H1 (cell line): ENCODE measurements at regions not wholly inside any gene's neighbourhood (a gene's known extent, or its start where the extent isn't known, plus 50 kb on each side); places are given as distances from the start of the nearest gene placed in this dataset.

ENCODE experiments used
- CTCF ChIP-seq, 3 experiments: IDR thresholded peaks; 1 replicate in 2 of 3; 2 replicates in 1 of 3; pipeline versions ENCODE4 v1.5.1 to v1.6.1; 2011; ENCODE audit warnings: low read length in 3 of 3, mild to moderate bottlenecking in 3 of 3, inconsistent platforms in 2 of 3, low read depth in 1 of 3, moderate library complexity in 1 of 3; ENCODE audit not compliant: insufficient read depth in 1 of 3; ENCODE audit errors: control extremely low read depth in 1 of 3
- HDAC2 ChIP-seq, 2 experiments: fragments of 300-600 bp in 1 of 2; sonication (generic) in 1 of 2; IDR thresholded peaks; 2 replicates each; pipeline ENCODE4 v1.6.1; 2011 to 2012; ENCODE audit warnings: low read depth in 2 of 2, low read length in 2 of 2, mild to moderate bottlenecking in 2 of 2, moderate library complexity in 2 of 2, borderline replicate concordance in 1 of 2, inconsistent platforms in 1 of 2
- POLR2AphosphoS5 ChIP-seq: IDR thresholded peaks from 2 replicates; pipeline ENCODE4 v1.6.1; 2011; ENCODE audit warnings: low read depth, low read length
- RNF2 ChIP-seq: fragments of 200-900, 300-1000 bp; sonication (generic); IDR thresholded peaks from 2 replicates; pipeline ENCODE4 v1.7.1; 2016; ENCODE audit warnings: borderline replicate concordance, low read depth, mild to moderate bottlenecking, antibody characterized with exemption, low read length; ENCODE audit not compliant: poor library complexity, severe bottlenecking; ENCODE audit errors: missing control alignments
- SAP30 ChIP-seq: fragments of 300-600 bp; sonication (generic); IDR thresholded peaks from 2 replicates; pipeline ENCODE4 v1.7.1; 2012; ENCODE audit warnings: low read length, moderate library complexity, mild to moderate bottlenecking, inconsistent platforms; ENCODE audit not compliant: insufficient read depth, insufficient replicate concordance
- ZNF274 ChIP-seq: IDR thresholded peaks from 2 replicates; pipeline ENCODE4 v1.7.0; 2012; ENCODE audit warnings: low read length, borderline replicate concordance; ENCODE audit errors: extremely low read depth
- TF ChIP-seq, protein P1 (sequence below): fragments of 300-600 bp; sonication (generic); IDR thresholded peaks from 2 replicates; pipeline ENCODE4 v1.7.1; 2012; ENCODE audit warnings: low read length, moderate library complexity, mild to moderate bottlenecking, inconsistent platforms; ENCODE audit not compliant: insufficient replicate concordance

- no peak for TF ChIP-seq CTCF (IDR thresholded peaks at IDR 0.05; ENCODE audit: control extremely low read depth in 1 of 3, insufficient read depth in 1 of 3, low read depth in 1 of 3, low read length in 3 of 3)
- no peak for TF ChIP-seq POLR2AphosphoS5
- TF ChIP-seq ZNF274 = no peak
- TF ChIP-seq, protein P1, sequence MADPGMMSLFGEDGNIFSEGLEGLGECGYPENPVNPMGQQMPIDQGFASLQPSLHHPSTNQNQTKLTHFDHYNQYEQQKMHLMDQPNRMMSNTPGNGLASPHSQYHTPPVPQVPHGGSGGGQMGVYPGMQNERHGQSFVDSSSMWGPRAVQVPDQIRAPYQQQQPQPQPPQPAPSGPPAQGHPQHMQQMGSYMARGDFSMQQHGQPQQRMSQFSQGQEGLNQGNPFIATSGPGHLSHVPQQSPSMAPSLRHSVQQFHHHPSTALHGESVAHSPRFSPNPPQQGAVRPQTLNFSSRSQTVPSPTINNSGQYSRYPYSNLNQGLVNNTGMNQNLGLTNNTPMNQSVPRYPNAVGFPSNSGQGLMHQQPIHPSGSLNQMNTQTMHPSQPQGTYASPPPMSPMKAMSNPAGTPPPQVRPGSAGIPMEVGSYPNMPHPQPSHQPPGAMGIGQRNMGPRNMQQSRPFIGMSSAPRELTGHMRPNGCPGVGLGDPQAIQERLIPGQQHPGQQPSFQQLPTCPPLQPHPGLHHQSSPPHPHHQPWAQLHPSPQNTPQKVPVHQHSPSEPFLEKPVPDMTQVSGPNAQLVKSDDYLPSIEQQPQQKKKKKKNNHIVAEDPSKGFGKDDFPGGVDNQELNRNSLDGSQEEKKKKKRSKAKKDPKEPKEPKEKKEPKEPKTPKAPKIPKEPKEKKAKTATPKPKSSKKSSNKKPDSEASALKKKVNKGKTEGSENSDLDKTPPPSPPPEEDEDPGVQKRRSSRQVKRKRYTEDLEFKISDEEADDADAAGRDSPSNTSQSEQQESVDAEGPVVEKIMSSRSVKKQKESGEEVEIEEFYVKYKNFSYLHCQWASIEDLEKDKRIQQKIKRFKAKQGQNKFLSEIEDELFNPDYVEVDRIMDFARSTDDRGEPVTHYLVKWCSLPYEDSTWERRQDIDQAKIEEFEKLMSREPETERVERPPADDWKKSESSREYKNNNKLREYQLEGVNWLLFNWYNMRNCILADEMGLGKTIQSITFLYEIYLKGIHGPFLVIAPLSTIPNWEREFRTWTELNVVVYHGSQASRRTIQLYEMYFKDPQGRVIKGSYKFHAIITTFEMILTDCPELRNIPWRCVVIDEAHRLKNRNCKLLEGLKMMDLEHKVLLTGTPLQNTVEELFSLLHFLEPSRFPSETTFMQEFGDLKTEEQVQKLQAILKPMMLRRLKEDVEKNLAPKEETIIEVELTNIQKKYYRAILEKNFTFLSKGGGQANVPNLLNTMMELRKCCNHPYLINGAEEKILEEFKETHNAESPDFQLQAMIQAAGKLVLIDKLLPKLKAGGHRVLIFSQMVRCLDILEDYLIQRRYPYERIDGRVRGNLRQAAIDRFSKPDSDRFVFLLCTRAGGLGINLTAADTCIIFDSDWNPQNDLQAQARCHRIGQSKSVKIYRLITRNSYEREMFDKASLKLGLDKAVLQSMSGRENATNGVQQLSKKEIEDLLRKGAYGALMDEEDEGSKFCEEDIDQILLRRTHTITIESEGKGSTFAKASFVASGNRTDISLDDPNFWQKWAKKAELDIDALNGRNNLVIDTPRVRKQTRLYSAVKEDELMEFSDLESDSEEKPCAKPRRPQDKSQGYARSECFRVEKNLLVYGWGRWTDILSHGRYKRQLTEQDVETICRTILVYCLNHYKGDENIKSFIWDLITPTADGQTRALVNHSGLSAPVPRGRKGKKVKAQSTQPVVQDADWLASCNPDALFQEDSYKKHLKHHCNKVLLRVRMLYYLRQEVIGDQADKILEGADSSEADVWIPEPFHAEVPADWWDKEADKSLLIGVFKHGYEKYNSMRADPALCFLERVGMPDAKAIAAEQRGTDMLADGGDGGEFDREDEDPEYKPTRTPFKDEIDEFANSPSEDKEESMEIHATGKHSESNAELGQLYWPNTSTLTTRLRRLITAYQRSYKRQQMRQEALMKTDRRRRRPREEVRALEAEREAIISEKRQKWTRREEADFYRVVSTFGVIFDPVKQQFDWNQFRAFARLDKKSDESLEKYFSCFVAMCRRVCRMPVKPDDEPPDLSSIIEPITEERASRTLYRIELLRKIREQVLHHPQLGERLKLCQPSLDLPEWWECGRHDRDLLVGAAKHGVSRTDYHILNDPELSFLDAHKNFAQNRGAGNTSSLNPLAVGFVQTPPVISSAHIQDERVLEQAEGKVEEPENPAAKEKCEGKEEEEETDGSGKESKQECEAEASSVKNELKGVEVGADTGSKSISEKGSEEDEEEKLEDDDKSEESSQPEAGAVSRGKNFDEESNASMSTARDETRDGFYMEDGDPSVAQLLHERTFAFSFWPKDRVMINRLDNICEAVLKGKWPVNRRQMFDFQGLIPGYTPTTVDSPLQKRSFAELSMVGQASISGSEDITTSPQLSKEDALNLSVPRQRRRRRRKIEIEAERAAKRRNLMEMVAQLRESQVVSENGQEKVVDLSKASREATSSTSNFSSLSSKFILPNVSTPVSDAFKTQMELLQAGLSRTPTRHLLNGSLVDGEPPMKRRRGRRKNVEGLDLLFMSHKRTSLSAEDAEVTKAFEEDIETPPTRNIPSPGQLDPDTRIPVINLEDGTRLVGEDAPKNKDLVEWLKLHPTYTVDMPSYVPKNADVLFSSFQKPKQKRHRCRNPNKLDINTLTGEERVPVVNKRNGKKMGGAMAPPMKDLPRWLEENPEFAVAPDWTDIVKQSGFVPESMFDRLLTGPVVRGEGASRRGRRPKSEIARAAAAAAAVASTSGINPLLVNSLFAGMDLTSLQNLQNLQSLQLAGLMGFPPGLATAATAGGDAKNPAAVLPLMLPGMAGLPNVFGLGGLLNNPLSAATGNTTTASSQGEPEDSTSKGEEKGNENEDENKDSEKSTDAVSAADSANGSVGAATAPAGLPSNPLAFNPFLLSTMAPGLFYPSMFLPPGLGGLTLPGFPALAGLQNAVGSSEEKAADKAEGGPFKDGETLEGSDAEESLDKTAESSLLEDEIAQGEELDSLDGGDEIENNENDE = no peak
- TF ChIP-seq RNF2 = no peak
- no peak for TF ChIP-seq SAP30
- TF ChIP-seq HDAC2 (IDR thresholded peaks at IDR 0.05; ENCODE audit: borderline replicate concordance in 1 of 2, low read depth in 2 of 2, low read length in 2 of 2) = no peak
Measured at GRCh38 chr6:44044154-44044539, 83.1 kb downstream of the MRPL14 start (continued).
